ENCODE measurements at regions not wholly inside any gene's neighbourhood (a gene's known extent, or its start where the extent isn't known, plus 50 kb on each side); places are given as distances from the start of the nearest gene placed in this dataset.

- H3K9me3 ChIP-seq = no peaks in the 10 kb centered on the region
- no peaks in the 10 kb centered on the region for H3K27me3 ChIP-seq (ENCODE audit: low read depth)
- no peak overlapping the region for H3K4me3 ChIP-seq
- DNase-seq (no peak), ATAC-seq (no peak)
- TF ChIP-seq CTCF (IDR thresholded peaks at IDR 0.05) = no peak
- H3K4me1 ChIP-seq = peaks cover 9% of the 10 kb centered on the region
- intact Hi-C loops (cut with DNase I) = no loop called here
- H3K27ac ChIP-seq = no peak overlapping the region
- H3K36me3 ChIP-seq = no peaks in the 10 kb centered on the region
These were observed 163.7 kb downstream of the BAMBI start for GRCh38 chr10:28840971-28841370.

DNA sequence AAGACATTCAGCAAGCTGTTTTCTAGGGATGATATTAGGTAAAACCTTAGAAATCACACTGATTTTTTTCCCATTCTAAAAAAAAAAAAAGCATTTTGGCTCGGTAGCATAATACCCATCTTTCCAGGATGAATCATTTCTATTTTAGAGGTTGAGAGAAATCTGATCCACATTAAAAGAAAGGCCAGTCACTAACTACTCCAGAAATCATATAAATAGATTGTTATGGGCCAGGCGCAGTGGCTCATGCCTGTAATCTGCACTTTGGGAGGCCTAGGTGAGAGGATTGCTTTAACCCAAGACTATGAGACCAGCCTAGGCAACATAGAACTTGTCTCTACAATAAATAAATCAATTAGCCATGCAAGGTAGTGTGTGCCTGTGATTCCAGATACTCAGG, 164.3 kb downstream of the BAMBI start:
- Histone ChIP-seq H3K4me1 (peaks cover 9% of the 10 kb centered on the region), H3K9me3 (no peaks in the 10 kb centered on the region), H3K27ac (no peak overlapping the region), H3K4me3 (no peak overlapping the region), H3K36me3 (no peaks in the 10 kb centered on the region), H3K27me3 (ENCODE audit: low read depth) (no peaks in the 10 kb centered on the region)
- ATAC-seq = no peak
- TF ChIP-seq CTCF (IDR thresholded peaks at IDR 0.05) = no peak
- intact Hi-C loops (cut with DNase I) = no loop called here
- no peak for DNase-seq

- no peak for ATAC-seq
These were observed 165.0 kb downstream of the BAMBI start for GRCh38 chr10:28842321-28842720.

DNA sequence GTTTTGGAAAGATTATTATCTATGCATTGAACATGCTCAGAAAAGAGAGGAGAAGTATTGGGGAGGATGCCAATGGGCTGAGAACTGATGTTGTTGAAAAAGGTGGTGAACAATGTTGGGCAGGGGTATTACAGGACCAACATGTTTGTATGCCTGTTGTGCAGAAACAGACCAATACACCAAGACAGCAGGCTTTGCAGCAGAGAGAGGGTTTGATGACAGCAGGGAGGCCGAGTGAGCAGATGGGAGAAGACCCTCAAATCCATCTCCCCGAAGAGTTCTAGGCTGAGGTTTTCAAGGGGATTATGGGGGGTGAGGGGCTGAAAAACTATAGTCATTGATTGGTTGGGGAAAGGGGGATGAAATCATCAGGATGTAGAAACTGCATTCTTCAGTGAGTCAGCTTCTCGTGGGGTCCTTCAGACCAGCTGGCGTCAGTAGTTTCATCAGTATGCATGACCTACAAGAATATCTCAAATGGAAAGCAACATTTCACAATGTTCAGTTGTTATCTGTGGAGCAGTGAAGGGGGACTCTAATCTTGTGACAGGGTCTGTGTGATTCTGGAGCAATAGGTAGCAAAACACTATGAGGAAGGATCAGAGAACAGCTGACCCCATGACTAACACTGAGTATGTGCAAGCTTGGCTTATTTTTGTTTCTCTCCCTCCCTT, 167.8 kb downstream of the BAMBI start:
- Histone ChIP-seq H3K4me3 (no peak overlapping the region), H3K27me3 (ENCODE audit: low read depth) (no peaks in the 10 kb centered on the region), H3K27ac (no peak overlapping the region), H3K4me1 (no peaks in the 10 kb centered on the region), H3K36me3 (no peaks in the 10 kb centered on the region), H3K9me3 (no peaks in the 10 kb centered on the region)
- DNase-seq = no peak
- no peak for TF ChIP-seq CTCF (IDR thresholded peaks at IDR 0.05)
- intact Hi-C loops (cut with DNase I) = no loop called here
- ATAC-seq = no peak

More at GRCh38 chr10:28842321-28842720, 165.0 kb downstream of the BAMBI start:
- H3K4me1 ChIP-seq = peaks cover 9% of the 10 kb centered on the region
- intact Hi-C loops (cut with DNase I) = no loop called here
- no peaks in the 10 kb centered on the region for H3K9me3 ChIP-seq
- no peaks in the 10 kb centered on the region for H3K36me3 ChIP-seq
- H3K4me3 ChIP-seq = no peak overlapping the region
- no peak overlapping the region for H3K27ac ChIP-seq
- DNase-seq = no peak
- no peak for TF ChIP-seq CTCF (IDR thresholded peaks at IDR 0.05)
- no peaks in the 10 kb centered on the region for H3K27me3 ChIP-seq (ENCODE audit: low read depth)

GRCh38 chr10:28849309-28849708, 172.0 kb downstream of the BAMBI start:
- H3K27me3 ChIP-seq (ENCODE audit: low read depth) = peaks cover 7% of the 10 kb centered on the region
- no peaks in the 10 kb centered on the region for H3K9me3 ChIP-seq
- ATAC-seq (no peak), DNase-seq (no peak)
- no peak overlapping the region for H3K4me3 ChIP-seq
- no peak overlapping the region for H3K27ac ChIP-seq
- H3K36me3 ChIP-seq = no peaks in the 10 kb centered on the region
- intact Hi-C loops (cut with DNase I) = no loop called here
- TF ChIP-seq CTCF (IDR thresholded peaks at IDR 0.05) = no peak
- no peaks in the 10 kb centered on the region for H3K4me1 ChIP-seq
